ENCODE measurements at regions not wholly inside any gene's neighbourhood (a gene's known extent, or its start where the extent isn't known, plus 50 kb on each side); places are given as distances from the start of the nearest gene placed in this dataset.

GRCh38 chr6:80435457-80435856 is 329.0 kb downstream of the BCKDHB start:
- no peak for DNase-seq (ENCODE audit: low spot score)
- TF ChIP-seq CTCF (conservative IDR thresholded peaks at IDR 0.05; ENCODE audit: low read depth in 2 of 2) (no peak), EZH2 (IDR thresholded peaks at IDR 0.05; ENCODE audit: low read depth, unreplicated experiment) (no peak), ETS1 (IDR thresholded peaks at IDR 0.05) (no peak), REST (IDR thresholded peaks at IDR 0.05; ENCODE audit: unreplicated experiment) (no peak), CREB1 (CRISPR knock-in tag; IDR thresholded peaks at IDR 0.05; ENCODE audit: low read depth) (no peak)
- no peaks in the 10 kb centered on the region for H3F3A ChIP-seq (replicated peaks; ENCODE audit: low read depth)
- peaks cover 1% of the 10 kb centered on the region for H3K27me3 Mint-ChIP-seq (ENCODE audit: insufficient read depth, low read depth, poor library complexity)
- no peak overlapping the region for H3K4me3 ChIP-seq
- no peak overlapping the region for H3K4me3 Mint-ChIP-seq
- H3K4me2 ChIP-seq = no peak overlapping the region
- H2AFZ ChIP-seq = no peak overlapping the region
- no peaks in the 10 kb centered on the region for H3K27me3 ChIP-seq (ENCODE audit: insufficient read depth)
- no peaks in the 10 kb centered on the region for H4K20me1 ChIP-seq (replicated peaks; ENCODE audit: insufficient read depth)
- no peaks in the 10 kb centered on the region for H3K9me2 ChIP-seq (ENCODE audit: insufficient read depth)
- no peaks in the 10 kb centered on the region for H3K9me3 Mint-ChIP-seq
- ATAC-seq = no peak
- no peak overlapping the region for H3K27ac Mint-ChIP-seq
- no peak overlapping the region for H3K27ac ChIP-seq (ENCODE audit: low read depth)
- H3K4me1 ChIP-seq (ENCODE audit: insufficient read depth) = peaks cover 30% of the 10 kb centered on the region
- no peaks in the 10 kb centered on the region for H3K36me3 Mint-ChIP-seq (ENCODE audit: low read depth)
- H3K4me1 Mint-ChIP-seq = peaks cover 12% of the 10 kb centered on the region
- H3K36me3 ChIP-seq (ENCODE audit: insufficient read depth) = no peaks in the 10 kb centered on the region
- no peaks in the 10 kb centered on the region for H3K79me2 ChIP-seq (replicated peaks; ENCODE audit: insufficient read depth)

GRCh38 chr6:80434691-80435350 is 328.4 kb downstream of the BCKDHB start:
- no peaks in the 10 kb centered on the region for H3K36me3 Mint-ChIP-seq (ENCODE audit: low read depth)
- Histone ChIP-seq H3K4me3 (no peak overlapping the region), H3K79me2 (replicated peaks; ENCODE audit: insufficient read depth) (no peaks in the 10 kb centered on the region), H3K36me3 (ENCODE audit: insufficient read depth) (no peaks in the 10 kb centered on the region), H3K27me3 (ENCODE audit: insufficient read depth) (no peaks in the 10 kb centered on the region), H3K4me1 (ENCODE audit: insufficient read depth) (peaks cover 29% of the 10 kb centered on the region), H4K20me1 (replicated peaks; ENCODE audit: insufficient read depth) (no peaks in the 10 kb centered on the region), H3K27ac (ENCODE audit: low read depth) (no peak overlapping the region), H3K4me2 (no peak overlapping the region), H3K9me2 (ENCODE audit: insufficient read depth) (no peaks in the 10 kb centered on the region), H2AFZ (no peak overlapping the region), H3F3A (replicated peaks; ENCODE audit: low read depth) (no peaks in the 10 kb centered on the region)
- peaks cover 12% of the 10 kb centered on the region for H3K4me1 Mint-ChIP-seq
- DNase-seq (ENCODE audit: low spot score) (no peak), ATAC-seq (no peak)
- no peak overlapping the region for H3K4me3 Mint-ChIP-seq
- no peak overlapping the region for H3K27ac Mint-ChIP-seq
- no peaks in the 10 kb centered on the region; the same call in 2 of the 3 replicates for H3K9me3 Mint-ChIP-seq
- peaks cover 1% of the 10 kb centered on the region for H3K27me3 Mint-ChIP-seq (ENCODE audit: insufficient read depth, low read depth, poor library complexity)
- no peak for TF ChIP-seq POLR2AphosphoS5 (IDR thresholded peaks at IDR 0.05; ENCODE audit: low read depth)
- no peak for TF ChIP-seq EZH2 (IDR thresholded peaks at IDR 0.05; ENCODE audit: low read depth, unreplicated experiment)
- no peak for TF ChIP-seq CTCF (conservative IDR thresholded peaks at IDR 0.05; ENCODE audit: low read depth in 2 of 2)
- no peak for TF ChIP-seq ZNF331 (CRISPR knock-in tag; IDR thresholded peaks at IDR 0.05; ENCODE audit: low read depth)
- no peak for TF ChIP-seq ZNF114 (CRISPR knock-in tag; IDR thresholded peaks at IDR 0.05)
- no peak for TF ChIP-seq JUNB (IDR thresholded peaks at IDR 0.05; ENCODE audit: unreplicated experiment)
- TF ChIP-seq NANOG (IDR thresholded peaks at IDR 0.05; ENCODE audit: borderline replicate concordance) = no peak
- TF ChIP-seq EZH2phosphoT487 (IDR thresholded peaks at IDR 0.05; ENCODE audit: unreplicated experiment) = no peak
- TF ChIP-seq STAT1 (IDR thresholded peaks at IDR 0.05; ENCODE audit: unreplicated experiment) = no peak

Measured in GM23338 (cell line).